HepG2 (cell line): ENCODE measurements at regions not wholly inside any gene's neighbourhood (a gene's known extent, or its start where the extent isn't known, plus 50 kb on each side); places are given as distances from the start of the nearest gene placed in this dataset.

Experiments
- ATAC-seq: fragments of 200-7000 bp; cut with Tn5 transposase; 3 replicates; pipeline ENCODE4 v1.9.1; 2020; ENCODE audit warnings: mild to moderate bottlenecking, moderate library complexity
- BruUV-seq: library from RNA; stranded (reverse); fragments of 400-500 nt; replicated peaks from 2 replicates; lab custom pipeline; 2021; lab: Mats Ljungman, UMichigan
- CTCF ChIA-PET: fragments of 300-600 bp; formaldehyde crosslinking; extraction: SDS; loops from one replicate; lab custom pipeline; 2021; ENCODE audit warnings: low total read pairs, inconsistent platforms, low intra/inter-chr PET ratio; lab: Yijun Ruan, JAX
- POLR2A ChIA-PET: fragments of 350-600 bp; sonication (Branson Sonifier 250); formaldehyde crosslinking; loops from one replicate; lab custom pipeline; 2020; ENCODE audit warnings: antibody characterized with exemption, inconsistent platforms; lab: Yijun Ruan, JAX
- DNase-seq: peaks from one replicate; pipeline ENCODE4 v3.0.0-alpha.2; 2015; ENCODE audit warnings: low spot score
- FAIRE-seq: peaks from 3 replicates; lab custom pipeline; 2011; peaks lifted over from hg19 to GRCh38; lab: Jason Lieb, UNC
- H2AFZ ChIP-seq: one replicate; pipeline ENCODE4 v1.6.1; 2011; ENCODE audit warnings: low read length, inconsistent platforms
- H3K27ac ChIP-seq: fragments of 300-600 bp; 3 replicates; pipeline ENCODE4 v1.8.0; 2011; ENCODE audit warnings: mixed run types, mild to moderate bottlenecking, mixed read lengths, low read length, inconsistent platforms; ENCODE audit not compliant: insufficient read depth; ENCODE audit errors: extremely low read length
- H3K27me3 ChIP-seq, 2 experiments: fragments of 200-600 bp in 1 of 2; 2 replicates in 1 of 2; 3 replicates in 1 of 2; pipeline versions ENCODE4 v1.6.0 to v1.8.0; 2011; ENCODE audit warnings: low read length in 2 of 2, mild to moderate bottlenecking in 2 of 2, moderate library complexity in 2 of 2, inconsistent platforms in 1 of 2; ENCODE audit not compliant: insufficient read depth in 2 of 2, control insufficient read depth in 1 of 2
- H3K36me3 ChIP-seq, 2 experiments: fragments of 200-600 bp in 1 of 2; replicated peaks in 1 of 2; 2 replicates in 1 of 2; 3 replicates in 1 of 2; pipeline versions ENCODE4 v1.5.1 to v1.8.0; 2011; ENCODE audit warnings: low read length in 2 of 2, inconsistent platforms in 1 of 2; ENCODE audit not compliant: insufficient read depth in 2 of 2, control insufficient read depth in 1 of 2
- H3K4me1 ChIP-seq: 2 replicates; pipeline ENCODE4 v1.5.1; 2012; ENCODE audit warnings: low read length, inconsistent platforms; ENCODE audit not compliant: insufficient read depth
- H3K4me2 ChIP-seq: 2 replicates; pipeline ENCODE4 v1.6.0; 2011; ENCODE audit warnings: low read depth, low read length, inconsistent platforms
- H3K4me3 ChIP-seq, 3 experiments: fragments of 200-600 bp in 1 of 3; sonication (generic), shearing (Covaris generic) in 1 of 3; replicated peaks in 1 of 3; 2 replicates each; pipeline ENCODE4 v1.5.1; 2011 to 2016; ENCODE audit warnings: low read length in 3 of 3, inconsistent platforms in 2 of 3, low read depth in 2 of 3, mild to moderate bottlenecking in 2 of 3, control low read depth in 1 of 3, mixed read lengths in 1 of 3; ENCODE audit not compliant: insufficient read depth in 1 of 3
- H3K79me2 ChIP-seq: one replicate; pipeline ENCODE4 v1.6.1; 2011; ENCODE audit warnings: low read length, inconsistent platforms; ENCODE audit not compliant: insufficient read depth
- H3K9ac ChIP-seq: 2 replicates; pipeline ENCODE4 v1.6.0; 2011; ENCODE audit warnings: mild to moderate bottlenecking, low read depth, low read length, inconsistent platforms; ENCODE audit not compliant: insufficient read depth
- H3K9me3 ChIP-seq: 2 replicates; pipeline ENCODE4 v1.5.1; 2012; ENCODE audit warnings: mild to moderate bottlenecking, low read length
- H4K20me1 ChIP-seq: 2 replicates; pipeline ENCODE4 v1.6.0; 2011; ENCODE audit warnings: inconsistent platforms, mild to moderate bottlenecking, low read length, moderate library complexity; ENCODE audit not compliant: insufficient read depth
- CBX1 ChIP-seq: IDR thresholded peaks from one replicate; pipeline ENCODE4 v1.6.1; 2016; ENCODE audit warnings: antibody characterized with exemption, low read depth
- MYNN ChIP-seq: sonication (generic); formaldehyde crosslinking; IDR thresholded peaks from 2 replicates; pipeline ENCODE4 v1.4.0; 2020; ENCODE audit warnings: mild to moderate bottlenecking, low read depth, missing genetic modification reagents
- NCOA1 ChIP-seq: sonication (generic); formaldehyde crosslinking; IDR thresholded peaks from 2 replicates; pipeline ENCODE4 v1.9.0; 2021; ENCODE audit warnings: missing genetic modification reagents
- TFAP4 ChIP-seq: sonication (generic); IDR thresholded peaks from 2 replicates; pipeline ENCODE4 v1.6.1; 2016; ENCODE audit warnings: low read depth, borderline replicate concordance
- ZFP37 ChIP-seq: sonication (generic); formaldehyde crosslinking; IDR thresholded peaks from 2 replicates; pipeline ENCODE4 v1.4.0; 2020; ENCODE audit warnings: missing genetic modification reagents, borderline replicate concordance
- ZNF101 ChIP-seq: sonication (generic); formaldehyde crosslinking; IDR thresholded peaks from 2 replicates; pipeline ENCODE4 v1.4.0; 2020; ENCODE audit warnings: mild to moderate bottlenecking, low read depth, missing genetic modification reagents, borderline replicate concordance
- ZNF576 ChIP-seq: sonication (generic); formaldehyde crosslinking; IDR thresholded peaks from 2 replicates; pipeline ENCODE4 v1.4.0; 2020; ENCODE audit warnings: mild to moderate bottlenecking, missing genetic modification reagents
- ZNF580 ChIP-seq: IDR thresholded peaks from 2 replicates; pipeline ENCODE4 v1.6.1; 2016; ENCODE audit warnings: low read depth, borderline replicate concordance
- ZNF589 ChIP-seq: sonication (generic); formaldehyde crosslinking; conservative IDR thresholded peaks from 2 replicates; pipeline ENCODE4 v1.8.0; 2022; ENCODE audit warnings: mild to moderate bottlenecking, moderate library complexity, missing genetic modification reagents
- WGBS: methylation state at CpG from one replicate; pipeline ENCODE4 v1.1.6; 2017; ENCODE audit warnings: low lambda C conversion rate; 5-methylcytosine and 5-hydroxymethylcytosine counted together
- in situ Hi-C: cut with HindIII; loops from 2 replicates; pipeline ENCODE4 v1.10.0; 2017; ENCODE audit warnings: low pct_unique_long_range_greater_than_20kb; ENCODE audit not compliant: extremely low pct_ligation_motif_present
- intact Hi-C: fragments of 100-400 bp; cut with micrococcal nuclease; formaldehyde crosslinking; loops from one replicate; pipeline ENCODE4 v1.10.0; 2022; ENCODE audit not compliant: unreplicated experiment
- TF ChIP-seq, protein P1 (sequence below): sonication (generic); formaldehyde crosslinking; IDR thresholded peaks from 2 replicates; pipeline ENCODE4 v1.4.0; 2020; ENCODE audit warnings: missing genetic modification reagents

DNA sequence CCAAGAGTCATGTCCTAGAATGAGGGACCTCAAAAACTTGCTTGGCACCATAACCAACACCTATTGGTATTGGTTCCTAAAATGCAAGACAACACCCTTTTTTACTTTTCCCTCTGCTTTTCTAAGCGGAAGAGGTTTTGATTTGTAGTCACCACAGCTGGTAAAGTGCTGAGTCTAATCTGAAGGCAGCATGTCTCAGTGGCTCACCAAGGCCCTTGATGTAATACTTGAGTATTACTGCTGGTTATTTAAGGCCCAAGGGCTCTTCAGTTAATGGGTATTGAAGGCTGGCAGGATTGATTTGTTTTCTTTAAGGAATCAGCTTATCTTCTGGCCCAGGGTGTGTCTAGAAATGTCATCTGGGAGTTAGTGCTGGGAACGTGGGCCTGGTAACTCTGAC lies 735.1 kb downstream of the GLUD2 start:
- Histone ChIP-seq H3K9ac (no peak overlapping the region), H3K79me2 (no peaks in the 10 kb centered on the region), H3K27ac (no peak overlapping the region), H4K20me1 (no peaks in the 10 kb centered on the region)
- FAIRE-seq (no peak), DNase-seq (no peak)
- TF ChIP-seq ZFP37: no peak
- no peak for TF ChIP-seq TFAP4
- no peak for TF ChIP-seq ZNF101
- no peak for TF ChIP-seq ZNF580
- TF ChIP-seq NCOA1: no peak
- TF ChIP-seq ZNF589 (CRISPR knock-in tag): no peak
- TF ChIP-seq, protein P1, sequence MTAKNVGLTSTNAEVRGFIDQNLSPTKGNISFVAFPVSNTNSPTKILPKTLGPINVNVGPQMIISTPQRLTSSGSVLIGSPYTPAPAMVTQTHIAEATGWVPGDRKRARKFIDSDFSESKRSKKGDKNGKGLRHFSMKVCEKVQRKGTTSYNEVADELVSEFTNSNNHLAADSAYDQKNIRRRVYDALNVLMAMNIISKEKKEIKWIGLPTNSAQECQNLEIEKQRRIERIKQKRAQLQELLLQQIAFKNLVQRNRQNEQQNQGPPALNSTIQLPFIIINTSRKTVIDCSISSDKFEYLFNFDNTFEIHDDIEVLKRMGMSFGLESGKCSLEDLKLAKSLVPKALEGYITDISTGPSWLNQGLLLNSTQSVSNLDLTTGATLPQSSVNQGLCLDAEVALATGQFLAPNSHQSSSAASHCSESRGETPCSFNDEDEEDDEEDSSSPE (CRISPR knock-in tag): no peak
- no peak for TF ChIP-seq ZNF576 (CRISPR knock-in tag)
- no peak for TF ChIP-seq MYNN
- TF ChIP-seq CBX1: no peak
- TF ChIP-seq, all 625 proteins: peak for 0
- intact Hi-C loops (no loop called here), in situ Hi-C loops (no loop called here)
- ChIA-PET CTCF (no interaction called here), POLR2A (no interaction called here)
- no peak overlapping the region for H3K4me3 ChIP-seq
- ATAC-seq: no peak
- no peaks in the 10 kb centered on the region for H3K9me3 ChIP-seq
- no peak overlapping the region for H3K4me2 ChIP-seq
- H3K4me1 ChIP-seq: no peaks in the 10 kb centered on the region
- no peak overlapping the region for H2AFZ ChIP-seq
- H3K36me3 ChIP-seq: no peaks in the 10 kb centered on the region
- H3K27me3 ChIP-seq: no peaks in the 10 kb centered on the region
- no TSS peak for BruUV-seq
- WGBS: 8% methylated on average over 2 of the region's 2 CpGs
